ENCODE measurements at regions not wholly inside any gene's neighbourhood (a gene's known extent, or its start where the extent isn't known, plus 50 kb on each side); places are given as distances from the start of the nearest gene placed in this dataset.

DNA sequence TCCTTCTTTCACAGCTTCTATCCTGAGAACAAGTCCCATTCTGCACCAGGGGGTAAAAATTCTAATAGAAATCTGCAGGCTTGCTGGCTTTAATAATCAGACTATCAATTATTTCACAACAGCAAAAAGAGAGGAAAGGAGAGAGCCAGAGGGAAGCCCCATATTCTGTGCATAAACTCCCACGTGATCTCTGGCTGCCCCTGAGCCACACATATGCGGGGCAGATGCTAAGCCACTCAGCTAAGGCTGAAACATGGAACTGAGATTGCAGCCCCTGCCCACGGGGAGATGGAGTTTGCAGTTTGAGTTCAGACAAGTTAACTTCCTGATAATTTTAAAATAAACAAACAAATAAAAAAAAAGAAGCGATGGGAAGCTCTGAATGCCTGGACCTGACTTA, 254.4 kb upstream of the CCDC196 start:
- H3K4me1 Mint-ChIP-seq, result peaks cover 21% of the 10 kb centered on the region

DNA sequence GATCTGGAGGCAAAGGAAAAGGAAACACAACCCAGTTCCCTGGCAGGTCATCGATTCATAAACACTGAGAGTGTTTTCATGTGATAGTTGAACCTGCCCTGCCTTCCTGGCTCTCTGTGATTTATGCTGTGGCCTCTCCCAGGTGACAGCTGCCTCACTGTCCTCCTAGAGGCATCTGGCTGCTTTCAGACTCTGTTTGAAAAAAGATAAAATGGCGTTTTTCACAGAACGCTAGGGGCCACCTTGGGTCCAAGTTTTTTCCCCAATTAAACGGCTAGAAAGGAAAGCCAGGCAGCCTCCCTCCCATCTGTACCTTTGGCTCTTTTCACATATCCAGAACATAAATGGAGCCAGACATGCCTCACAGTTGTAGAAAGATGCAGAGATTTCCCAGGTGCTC, 252.6 kb upstream of the CCDC196 start:
- no peaks in the 10 kb centered on the region for H3K9me3 Mint-ChIP-seq
- peaks cover 5% of the 10 kb centered on the region for H3K36me3 Mint-ChIP-seq
- ATAC-seq, result no peak
- no peak overlapping the region for H3K27ac Mint-ChIP-seq
- no peak overlapping the region for H3K4me3 Mint-ChIP-seq
- peaks cover 21% of the 10 kb centered on the region for H3K4me1 Mint-ChIP-seq
- peaks cover 22% of the 10 kb centered on the region for H3K27me3 Mint-ChIP-seq

More for the DNA sequence above, 254.4 kb upstream of the CCDC196 start:
- peaks cover 5% of the 10 kb centered on the region for H3K36me3 Mint-ChIP-seq
- H3K27me3 Mint-ChIP-seq, result peaks cover 22% of the 10 kb centered on the region
- no peak overlapping the region for H3K27ac Mint-ChIP-seq
- H3K4me3 Mint-ChIP-seq, result peak overlapping the region; percentile 27
- ATAC-seq, result peak; percentile 86
- H3K9me3 Mint-ChIP-seq, result no peaks in the 10 kb centered on the region

DNA sequence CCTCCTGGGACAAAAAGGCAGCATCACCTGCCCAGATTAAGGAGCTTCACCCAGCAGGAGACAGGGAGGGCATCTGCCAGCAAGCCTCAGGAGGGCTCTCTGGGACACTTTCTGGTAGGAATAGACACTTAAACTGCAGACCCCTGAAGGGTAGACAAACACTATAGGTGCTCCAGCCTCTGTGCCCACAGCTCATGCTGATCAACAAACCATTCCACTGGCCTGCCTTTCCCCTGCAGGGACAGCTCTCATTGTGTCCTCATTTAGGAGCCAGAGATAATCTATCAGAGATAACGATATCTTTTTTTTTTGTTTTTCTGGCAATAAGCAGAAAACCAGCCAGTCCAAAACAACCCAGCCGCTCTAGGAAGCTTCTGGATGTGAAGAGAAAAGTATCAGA, 251.8 kb upstream of the CCDC196 start:
- Mint-ChIP-seq H3K27me3 (peaks cover 22% of the 10 kb centered on the region), H3K4me3 (no peak overlapping the region), H3K4me1 (peaks cover 21% of the 10 kb centered on the region), H3K36me3 (peaks cover 5% of the 10 kb centered on the region), H3K27ac (no peak overlapping the region), H3K9me3 (no peaks in the 10 kb centered on the region)
- no peak for ATAC-seq

DNA sequence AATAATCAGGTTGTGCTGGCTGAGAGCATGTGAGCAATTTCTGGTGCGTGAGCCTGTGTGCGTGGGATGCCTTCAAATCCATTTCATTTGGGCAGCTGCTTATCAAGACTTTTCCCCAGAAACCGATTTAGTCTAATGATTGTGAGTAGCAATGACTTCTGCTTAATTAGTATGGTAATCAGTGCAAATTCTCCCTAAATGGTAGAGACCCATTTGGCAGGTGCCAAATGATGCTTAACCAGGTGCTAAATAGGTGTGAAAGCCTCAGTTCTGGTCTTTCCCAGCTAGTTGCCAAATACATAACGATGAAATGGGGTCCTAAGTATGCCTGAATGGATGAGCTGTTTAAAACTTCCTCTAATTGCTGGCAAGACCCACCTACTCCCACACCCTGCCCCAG, 248.4 kb upstream of the CCDC196 start:
- H3K4me3 Mint-ChIP-seq, result no peak overlapping the region
- ATAC-seq, result no peak
- H3K27ac Mint-ChIP-seq, result no peak overlapping the region
- no peaks in the 10 kb centered on the region for H3K9me3 Mint-ChIP-seq
- H3K4me1 Mint-ChIP-seq, result peaks cover 4% of the 10 kb centered on the region
- no peaks in the 10 kb centered on the region for H3K27me3 Mint-ChIP-seq
- no peaks in the 10 kb centered on the region for H3K36me3 Mint-ChIP-seq

DNA sequence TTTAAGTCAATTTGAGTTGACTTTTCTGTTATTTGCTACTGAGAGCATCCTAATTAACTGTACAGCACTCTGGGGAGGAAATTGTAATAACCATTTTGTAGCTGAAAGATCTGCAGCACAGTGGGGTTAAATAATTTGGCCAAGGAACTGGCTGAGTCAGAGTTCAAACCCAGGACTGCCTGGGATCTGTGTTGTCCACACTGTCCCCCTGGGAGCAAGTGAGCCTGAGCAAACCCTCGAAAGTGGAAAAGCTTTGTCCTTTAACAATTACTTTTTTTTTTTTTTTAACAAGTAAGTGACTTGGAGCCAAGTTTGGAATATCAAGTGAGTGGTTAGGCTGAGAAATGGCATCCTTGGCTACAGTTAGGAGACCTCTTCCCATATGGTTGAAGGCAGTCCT, 247.2 kb upstream of the CCDC196 start:
- H3K36me3 Mint-ChIP-seq, result no peaks in the 10 kb centered on the region
- no peak overlapping the region for H3K4me3 Mint-ChIP-seq
- H3K4me1 Mint-ChIP-seq, result no peaks in the 10 kb centered on the region
- H3K27ac Mint-ChIP-seq, result no peak overlapping the region
- no peaks in the 10 kb centered on the region for H3K27me3 Mint-ChIP-seq
- no peak for ATAC-seq
- H3K9me3 Mint-ChIP-seq, result no peaks in the 10 kb centered on the region

DNA sequence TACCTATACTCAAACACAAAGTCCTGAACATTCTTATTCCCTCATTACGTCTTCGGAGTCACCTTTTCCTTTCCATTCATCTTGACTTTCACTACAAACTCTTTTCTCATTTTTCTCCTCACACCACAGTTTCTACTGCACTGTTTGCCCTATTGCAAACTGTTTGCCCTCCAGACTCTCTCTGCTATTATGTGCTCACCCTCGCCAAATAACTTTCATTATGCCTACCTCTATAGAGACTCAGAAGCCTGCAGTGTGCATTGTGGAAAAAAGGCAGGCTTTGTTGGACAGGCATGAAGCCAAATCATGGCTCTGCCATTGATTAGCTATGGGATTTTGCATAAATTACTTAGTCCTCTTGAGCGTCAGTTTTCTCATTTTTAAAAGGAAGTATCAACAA, 246.6 kb upstream of the CCDC196 start:
- no peak overlapping the region for H3K4me3 Mint-ChIP-seq
- H3K36me3 Mint-ChIP-seq, result no peaks in the 10 kb centered on the region
- H3K27ac Mint-ChIP-seq, result no peak overlapping the region
- no peaks in the 10 kb centered on the region for H3K9me3 Mint-ChIP-seq
- H3K4me1 Mint-ChIP-seq, result no peaks in the 10 kb centered on the region
- no peak for ATAC-seq
- H3K27me3 Mint-ChIP-seq, result no peaks in the 10 kb centered on the region

DNA sequence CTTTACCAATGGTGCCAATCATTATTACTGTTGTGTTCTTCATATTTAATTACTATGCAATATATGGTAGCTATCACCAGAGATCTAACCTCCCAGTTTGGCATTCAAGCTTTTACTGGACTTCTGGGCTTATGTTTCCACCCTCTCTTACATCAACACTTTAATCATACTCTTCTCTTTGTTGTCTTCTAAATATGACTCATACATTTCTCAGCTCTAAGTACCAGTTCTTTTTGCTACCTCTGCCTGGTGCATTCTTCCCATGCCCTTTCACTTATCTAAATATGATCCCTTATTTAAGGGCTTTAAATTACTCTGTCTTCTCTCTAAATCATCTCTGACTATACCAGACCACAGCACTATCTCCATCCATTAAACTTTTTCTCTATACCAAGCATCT, 246.1 kb upstream of the CCDC196 start:
- Mint-ChIP-seq H3K4me1 (no peaks in the 10 kb centered on the region), H3K9me3 (no peaks in the 10 kb centered on the region), H3K27me3 (no peaks in the 10 kb centered on the region), H3K36me3 (no peaks in the 10 kb centered on the region), H3K4me3 (no peak overlapping the region), H3K27ac (no peak overlapping the region)
- no peak for ATAC-seq

DNA sequence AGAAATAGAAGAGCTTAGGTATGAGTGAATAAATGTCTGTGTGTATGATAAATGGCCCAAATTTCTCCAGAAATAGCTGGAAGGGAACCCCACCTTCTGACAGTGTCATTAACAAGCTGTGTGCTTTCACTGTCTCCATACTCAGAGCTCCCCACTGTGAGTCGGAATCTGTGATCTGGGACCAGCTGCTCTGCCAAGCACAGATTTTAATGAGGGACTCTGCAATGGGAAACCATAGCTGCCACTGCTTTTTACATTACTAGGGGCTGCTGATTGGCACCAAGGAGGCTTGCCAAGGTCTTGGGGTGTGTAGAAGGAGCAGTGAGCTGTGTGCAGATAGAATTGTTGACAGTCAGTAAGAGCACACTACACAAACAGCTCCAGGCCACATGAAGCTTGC, 244.2 kb upstream of the CCDC196 start:
- ATAC-seq, result no peak
- Mint-ChIP-seq H3K27ac (no peak overlapping the region), H3K4me3 (no peak overlapping the region), H3K27me3 (no peaks in the 10 kb centered on the region), H3K4me1 (no peaks in the 10 kb centered on the region), H3K36me3 (no peaks in the 10 kb centered on the region), H3K9me3 (no peaks in the 10 kb centered on the region)

DNA sequence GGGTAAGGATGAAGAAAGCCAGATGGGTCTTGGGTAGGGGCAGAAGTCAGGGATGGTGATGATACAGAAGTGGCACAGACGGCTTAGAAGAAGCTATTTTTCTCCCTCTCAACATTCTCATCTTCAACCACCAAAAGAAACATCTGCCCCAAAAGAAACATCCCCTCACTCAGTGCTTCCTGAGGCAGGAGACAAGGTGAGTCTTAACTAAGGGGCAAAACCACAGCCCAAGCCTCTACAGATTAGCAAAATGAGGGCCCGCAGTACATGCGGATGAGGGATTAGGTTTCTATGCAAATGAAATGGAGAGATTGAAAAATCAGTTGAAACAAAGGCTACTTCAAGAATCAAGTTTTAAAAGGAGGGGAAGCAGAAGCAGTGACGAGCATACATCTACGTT, 241.3 kb upstream of the CCDC196 start:
- Mint-ChIP-seq H3K9me3 (no peaks in the 10 kb centered on the region), H3K36me3 (no peaks in the 10 kb centered on the region)

DNA sequence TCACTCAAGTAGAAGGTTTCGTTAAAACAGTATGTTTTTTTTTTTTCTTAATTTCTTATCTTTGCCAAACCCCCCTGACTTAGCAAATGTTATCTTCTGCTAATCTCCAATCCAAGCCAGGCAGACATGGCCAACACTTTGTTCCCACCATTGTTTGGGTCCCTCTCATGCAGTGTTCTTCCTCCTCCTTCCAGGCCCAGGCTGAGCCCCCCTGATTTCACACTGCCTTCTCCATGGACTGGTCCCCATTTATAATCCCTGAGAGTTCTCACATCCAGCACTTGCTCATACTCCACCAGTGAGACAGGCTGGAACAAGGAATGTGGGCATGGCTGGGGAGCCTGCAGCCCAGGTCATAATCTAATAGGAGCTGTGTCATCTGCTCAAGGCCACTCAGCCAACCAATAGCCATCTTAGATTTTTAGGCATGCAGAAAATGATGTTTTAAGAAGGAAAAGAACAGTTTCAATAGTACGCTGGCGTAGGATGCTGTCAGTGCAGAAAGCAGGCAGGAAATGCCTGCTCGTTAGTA, 238.4 kb upstream of the CCDC196 start:
- Mint-ChIP-seq H3K4me1 (no peaks in the 10 kb centered on the region), H3K4me3 (no peak overlapping the region), H3K27ac (no peak overlapping the region), H3K9me3 (no peaks in the 10 kb centered on the region), H3K27me3 (no peaks in the 10 kb centered on the region), H3K36me3 (no peaks in the 10 kb centered on the region)
- no peak for ATAC-seq

More for the DNA sequence above, 241.3 kb upstream of the CCDC196 start:
- no peak for ATAC-seq
- H3K27me3 Mint-ChIP-seq, result no peaks in the 10 kb centered on the region
- no peaks in the 10 kb centered on the region for H3K4me1 Mint-ChIP-seq
- no peak overlapping the region for H3K4me3 Mint-ChIP-seq
- H3K27ac Mint-ChIP-seq, result no peak overlapping the region

DNA sequence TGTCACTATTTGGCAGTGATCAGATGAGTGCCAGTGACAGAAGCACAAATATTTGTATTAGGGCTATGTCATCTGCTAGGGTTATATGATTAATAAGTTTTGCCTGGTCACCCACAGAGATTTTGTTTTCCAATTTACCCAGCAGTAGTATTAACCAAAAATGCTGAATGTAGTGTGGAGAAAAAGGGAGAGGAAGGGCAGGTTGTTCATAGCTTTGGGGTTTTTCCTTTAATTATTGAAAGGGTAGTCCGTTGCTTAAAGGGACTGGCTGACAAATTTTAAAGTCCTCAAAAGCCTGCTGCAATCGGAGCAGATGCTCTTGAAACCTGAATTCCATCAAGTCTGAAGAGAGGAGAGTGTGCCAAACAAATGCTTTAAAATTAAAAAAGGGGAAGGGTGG, 237.9 kb upstream of the CCDC196 start:
- no peaks in the 10 kb centered on the region for H3K4me1 Mint-ChIP-seq

DNA sequence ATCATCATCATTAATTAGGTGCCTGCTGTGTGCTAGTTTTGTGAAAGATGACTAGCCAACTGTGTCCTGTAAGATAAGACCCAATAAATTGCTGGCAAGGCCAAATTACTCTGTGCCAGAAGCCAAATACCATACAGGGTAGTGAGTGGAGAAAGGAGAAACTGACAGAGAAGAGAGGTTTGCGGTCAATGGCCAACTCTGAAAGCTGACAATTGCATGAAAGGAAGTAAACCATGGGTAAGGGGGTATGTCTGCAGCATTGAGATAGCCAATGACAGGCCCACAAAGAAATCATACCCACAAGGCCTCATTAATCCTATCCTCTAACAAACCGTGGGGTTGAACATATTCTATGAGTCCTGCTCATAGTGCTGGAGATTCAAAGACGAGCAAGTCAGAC, 236.6 kb upstream of the CCDC196 start:
- Mint-ChIP-seq H3K27me3 (no peaks in the 10 kb centered on the region), H3K27ac (no peak overlapping the region), H3K36me3 (no peaks in the 10 kb centered on the region), H3K9me3 (no peaks in the 10 kb centered on the region), H3K4me1 (no peaks in the 10 kb centered on the region), H3K4me3 (no peak overlapping the region)
- ATAC-seq, result no peak

More for the DNA sequence above, 237.9 kb upstream of the CCDC196 start:
- Mint-ChIP-seq H3K36me3 (no peaks in the 10 kb centered on the region), H3K27me3 (no peaks in the 10 kb centered on the region), H3K27ac (no peak overlapping the region), H3K4me3 (no peak overlapping the region), H3K9me3 (no peaks in the 10 kb centered on the region)
- ATAC-seq, result no peak

DNA sequence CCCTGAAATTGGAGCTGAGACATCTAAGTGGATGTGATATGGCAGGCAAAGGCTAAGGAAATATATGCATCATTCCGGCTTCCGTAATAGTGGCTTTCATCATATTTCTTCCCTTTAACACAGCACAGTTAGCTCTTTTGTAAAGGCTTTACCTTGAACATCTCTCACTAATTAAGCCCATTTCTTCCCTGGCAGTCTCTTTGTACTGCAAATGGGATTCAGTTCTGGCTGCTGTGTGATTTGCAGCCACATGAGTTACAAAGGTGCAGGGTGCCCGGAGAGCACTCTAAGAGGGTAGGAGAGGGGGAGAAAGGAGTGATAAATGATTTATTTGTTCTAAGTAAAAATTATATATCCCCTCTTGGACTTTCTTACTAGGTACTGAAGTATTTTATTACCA, 232.1 kb upstream of the CCDC196 start:
- no peaks in the 10 kb centered on the region for H3K27me3 Mint-ChIP-seq
- H3K4me3 Mint-ChIP-seq, result no peak overlapping the region
- no peaks in the 10 kb centered on the region for H3K4me1 Mint-ChIP-seq
- no peaks in the 10 kb centered on the region for H3K36me3 Mint-ChIP-seq
- ATAC-seq, result no peak
- H3K9me3 Mint-ChIP-seq, result no peaks in the 10 kb centered on the region
- no peak overlapping the region for H3K27ac Mint-ChIP-seq

DNA sequence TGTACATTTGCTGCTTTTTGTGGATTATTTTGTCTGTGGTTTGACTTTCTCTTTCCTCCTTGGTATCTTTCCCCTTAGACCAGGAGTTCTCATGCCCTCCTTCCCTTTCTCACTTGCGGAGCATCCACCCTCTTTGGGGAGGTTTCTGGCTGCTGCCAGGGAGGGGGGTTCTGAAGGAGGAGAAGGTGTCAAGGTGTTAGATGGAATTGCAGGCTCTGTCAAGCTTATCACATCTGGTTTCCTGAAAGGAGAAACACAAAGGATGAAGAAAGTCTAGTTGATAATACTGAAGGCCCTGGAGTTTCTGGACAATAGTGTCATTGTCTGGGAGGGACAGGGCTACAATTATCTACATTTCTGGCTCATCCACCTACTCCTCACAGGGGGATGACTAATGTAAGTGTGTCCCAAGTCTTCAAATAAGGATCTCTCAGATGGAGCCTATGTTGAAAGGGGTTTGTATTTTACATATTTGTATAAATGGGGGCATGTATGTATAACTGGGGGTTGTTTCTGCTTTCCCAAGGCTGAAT, 217.3 kb upstream of the CCDC196 start:
- no peaks in the 10 kb centered on the region for H3K27me3 Mint-ChIP-seq
- no peaks in the 10 kb centered on the region for H3K4me1 Mint-ChIP-seq
- no peak overlapping the region for H3K4me3 Mint-ChIP-seq
- no peak for ATAC-seq
- H3K9me3 Mint-ChIP-seq, result no peaks in the 10 kb centered on the region
- H3K27ac Mint-ChIP-seq, result no peak overlapping the region
- peaks cover 5% of the 10 kb centered on the region for H3K36me3 Mint-ChIP-seq

DNA sequence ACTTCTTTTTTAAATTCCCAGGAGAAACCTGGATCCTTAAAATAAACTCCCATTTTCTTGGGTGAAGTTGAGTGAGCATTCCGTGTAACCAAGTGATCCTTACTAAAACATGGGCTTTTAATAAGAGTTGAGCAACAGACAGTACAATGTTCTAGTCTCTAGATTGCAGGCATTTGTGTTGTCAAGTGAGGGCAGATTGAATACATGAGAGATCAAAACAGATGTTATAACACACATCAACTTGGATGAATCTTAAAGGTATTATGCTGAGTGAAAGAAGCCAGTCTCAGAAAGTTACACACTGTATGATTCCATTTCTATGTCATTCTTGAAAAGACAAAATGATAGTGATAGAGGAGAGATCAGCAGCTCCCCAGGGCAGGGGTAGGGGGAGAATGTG, 213.9 kb upstream of the CCDC196 start:
- Mint-ChIP-seq H3K4me1 (no peaks in the 10 kb centered on the region), H3K27me3 (no peaks in the 10 kb centered on the region), H3K27ac (no peak overlapping the region), H3K36me3 (no peaks in the 10 kb centered on the region), H3K9me3 (no peaks in the 10 kb centered on the region), H3K4me3 (no peak overlapping the region)
- no peak for ATAC-seq

DNA sequence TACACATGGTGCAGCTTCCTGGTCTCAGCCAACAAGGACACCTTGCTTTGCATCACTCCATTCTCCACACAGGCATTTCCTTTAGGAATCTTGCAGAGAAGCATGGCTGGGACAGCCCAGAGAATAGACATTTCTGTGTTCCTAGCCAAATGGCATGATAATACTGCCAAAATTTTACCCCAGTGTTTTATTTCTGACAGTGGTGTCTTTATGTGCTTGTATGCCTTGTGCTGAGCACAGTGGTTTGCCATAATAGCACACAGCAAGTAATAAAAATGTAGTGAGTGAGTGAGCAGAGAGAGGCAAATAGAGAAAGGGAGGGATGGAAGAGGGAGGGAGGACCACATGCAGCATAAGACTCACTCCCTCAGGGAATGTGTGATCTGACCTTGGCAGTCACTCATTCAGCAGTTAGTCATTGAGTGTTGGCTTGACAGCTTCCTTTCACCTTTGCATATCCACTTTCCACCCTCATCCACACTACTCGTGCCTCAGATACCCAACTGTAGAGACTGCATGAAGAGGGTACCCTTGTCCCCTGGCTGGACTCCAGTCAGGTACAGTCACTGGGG, 212.8 kb upstream of the CCDC196 start:
- Mint-ChIP-seq H3K27me3 (no peaks in the 10 kb centered on the region), H3K4me1 (no peaks in the 10 kb centered on the region), H3K9me3 (no peaks in the 10 kb centered on the region), H3K36me3 (no peaks in the 10 kb centered on the region), H3K4me3 (no peak overlapping the region), H3K27ac (no peak overlapping the region)
- no peak for ATAC-seq

Measured in stimulated activated memory B cell treated with anti-CD40 and anti-IgM and Interleukin-4, amounts not matched to agents 10 μg/mL and 1 μg/mL and 100 μg/mL, for 72 hours (primary cell).